K562 (cell line): ENCODE measurements at regions not wholly inside any gene's neighbourhood (a gene's known extent, or its start where the extent isn't known, plus 50 kb on each side); places are given as distances from the start of the nearest gene placed in this dataset.

Source experiments
- DDX20 ChIP-seq: fragments of 450-650 bp; IDR thresholded peaks from 2 replicates; pipeline ENCODE4 v1.6.1; 2016; ENCODE audit warnings: missing genetic modification characterization, low read depth, mild to moderate bottlenecking, missing compliant biosample characterization, moderate library complexity
- E2F1 ChIP-seq: sonication (generic); formaldehyde crosslinking; IDR thresholded peaks from 2 replicates; pipeline ENCODE4 v1.8.1; 2023; ENCODE audit warnings: mild to moderate bottlenecking, missing genetic modification reagents, moderate library complexity
- E2F8 ChIP-seq: fragments of 450-650 bp; IDR thresholded peaks from 2 replicates; pipeline ENCODE4 v1.7.1; 2018; ENCODE audit warnings: mild to moderate bottlenecking, low read depth; ENCODE audit not compliant: partially characterized antibody
- MAFG ChIP-seq: fragments of 450-650 bp; conservative IDR thresholded peaks from 2 replicates; pipeline ENCODE4 v1.6.1; 2016; ENCODE audit warnings: missing genetic modification characterization, missing compliant biosample characterization
- PHF21A ChIP-seq: fragments of 450-650 bp; IDR thresholded peaks from 2 replicates; pipeline ENCODE4 v1.6.1; 2017; ENCODE audit warnings: low read depth, borderline replicate concordance
- ZBTB2 ChIP-seq: fragments of 450-650 bp; IDR thresholded peaks from 2 replicates; pipeline ENCODE4 v1.6.1; 2016; ENCODE audit warnings: antibody characterized with exemption
- ZFX ChIP-seq: sonication (generic); formaldehyde crosslinking; IDR thresholded peaks from 2 replicates; pipeline ENCODE4 v1.8.0; 2022; ENCODE audit warnings: mild to moderate bottlenecking, missing genetic modification reagents, moderate library complexity
- ZNF311 ChIP-seq: fragments of 250-450 bp; sonication (Bioruptor Pico); IDR thresholded peaks from 2 replicates; pipeline ENCODE4 v1.4.0; 2020; ENCODE audit warnings: mild to moderate bottlenecking, moderate library complexity

- TF ChIP-seq DDX20 (tag), result no peak
- TF ChIP-seq ZFX, result no peak
- no peak for TF ChIP-seq MAFG (tag)
- TF ChIP-seq ZBTB2, result no peak
- TF ChIP-seq PHF21A, result no peak
- TF ChIP-seq ZNF311 (CRISPR knock-in tag), result no peak
- no peak for TF ChIP-seq E2F8
- no peak for TF ChIP-seq E2F1 (CRISPR knock-in tag)
Observed at GRCh38 chr2:144834363-144834762, 314.4 kb upstream of the ZEB2 start.
